MM.1S (cell line): ENCODE measurements at regions not wholly inside any gene's neighbourhood (a gene's known extent, or its start where the extent isn't known, plus 50 kb on each side); places are given as distances from the start of the nearest gene placed in this dataset.
"Not testable (repeated sequence)": the region's sequence is repeated elsewhere in the genome, so short reads cannot be mapped to it uniquely, and the experiment has no call there.

Experiments used
- DNase-seq: peaks from one replicate; pipeline ENCODE4 v3.0.0-alpha.2; 2015
- H2AFZ ChIP-seq: fragments of 300-600 bp; sonication (generic); 2 replicates; pipeline ENCODE4 v1.6.0; 2016; ENCODE audit warnings: antibody characterized with exemption, low read length
- H3F3A ChIP-seq: fragments of 300-600 bp; sonication (generic); 2 replicates; pipeline ENCODE4 v1.6.1; 2016; ENCODE audit warnings: mild to moderate bottlenecking, antibody characterized with exemption, low read length, moderate library complexity, mixed read lengths; ENCODE audit not compliant: insufficient read depth
- H3K27ac ChIP-seq: fragments of 300-600 bp; sonication (generic); 2 replicates; pipeline ENCODE4 v1.5.1; 2016; ENCODE audit warnings: mild to moderate bottlenecking, low read length
- H3K27me3 ChIP-seq: fragments of 300-600 bp; sonication (generic); replicated peaks from 2 replicates; pipeline ENCODE4 v1.6.0; 2016; ENCODE audit warnings: low read length; ENCODE audit not compliant: insufficient read depth
- H3K36me3 ChIP-seq: fragments of 300-600 bp; sonication (generic); replicated peaks from 2 replicates; pipeline ENCODE4 v1.6.1; 2016; ENCODE audit warnings: mild to moderate bottlenecking, low read length, mixed read lengths; ENCODE audit not compliant: insufficient read depth
- H3K4me1 ChIP-seq: fragments of 300-600 bp; sonication (generic); 2 replicates; pipeline ENCODE4 v1.6.1; 2016; ENCODE audit warnings: low read length, mixed read lengths
- H3K4me2 ChIP-seq: fragments of 300-600 bp; sonication (generic); 2 replicates; pipeline ENCODE4 v1.6.0; 2016; ENCODE audit warnings: low read depth, low read length
- H3K4me3 ChIP-seq: fragments of 300-600 bp; sonication (generic); 2 replicates; pipeline ENCODE4 v1.5.1; 2016; ENCODE audit warnings: low read length, mixed read lengths
- H3K79me2 ChIP-seq: fragments of 300-600 bp; sonication (generic); 2 replicates; pipeline ENCODE4 v1.6.1; 2016; ENCODE audit warnings: mixed run types, low read length, mixed read lengths
- H3K9ac ChIP-seq: fragments of 300-600 bp; sonication (generic); 2 replicates; pipeline ENCODE4 v1.6.1; 2016; ENCODE audit warnings: low read length, mixed read lengths
- H3K9me2 ChIP-seq: fragments of 300-600 bp; sonication (generic); replicated peaks from 2 replicates; pipeline ENCODE4 v1.6.1; 2016; ENCODE audit warnings: mild to moderate bottlenecking, low read length, mixed read lengths; ENCODE audit not compliant: insufficient read depth
- H3K9me3 ChIP-seq: fragments of 300-600 bp; sonication (generic); replicated peaks from 2 replicates; pipeline ENCODE4 v1.6.1; 2016; ENCODE audit warnings: mild to moderate bottlenecking, low read length, mixed read lengths; ENCODE audit not compliant: insufficient read depth
- H4K20me1 ChIP-seq: fragments of 300-600 bp; sonication (generic); 2 replicates; pipeline ENCODE4 v1.6.1; 2016; ENCODE audit warnings: mild to moderate bottlenecking, low read length, moderate library complexity, mixed read lengths; ENCODE audit not compliant: insufficient read depth
- EZH2 ChIP-seq: fragments of 300-600 bp; sonication (generic); optimal IDR thresholded peaks from 2 replicates; pipeline ENCODE3; 2017; ENCODE audit warnings: low read depth, mild to moderate bottlenecking, antibody characterized with exemption, low read length, mixed read lengths
- EZH2phosphoT487 ChIP-seq: fragments of 300-600 bp; sonication (generic); IDR thresholded peaks from 2 replicates; pipeline ENCODE4 v1.6.1; 2018; ENCODE audit warnings: antibody characterized with exemption, low read length
- TF ChIP-seq, protein P1 (sequence below): fragments of 300-600 bp; sonication (generic); IDR thresholded peaks from 2 replicates; pipeline ENCODE4 v1.5.1; 2016; ENCODE audit warnings: antibody characterized with exemption, low read length, mixed read lengths

DNA sequence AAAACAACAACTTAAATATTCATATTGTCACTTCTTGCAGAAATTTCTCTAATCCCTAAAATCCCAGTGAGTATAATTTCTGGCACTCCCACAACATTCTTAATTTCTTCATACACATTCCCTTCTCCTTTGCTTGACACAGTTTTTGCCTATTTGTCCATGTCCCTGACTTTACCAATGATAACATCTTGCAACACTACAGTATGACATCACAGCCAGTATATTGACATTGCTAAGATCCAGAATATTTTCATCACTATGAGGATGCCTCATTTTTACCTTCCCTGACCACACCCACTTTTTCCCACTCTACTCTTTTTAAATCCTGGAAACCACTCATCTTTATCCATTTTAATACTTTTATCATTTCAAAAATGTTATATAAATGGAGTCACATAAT lies 292.3 kb upstream of the GK2 start:
- H3K27me3 ChIP-seq: no peaks in the 10 kb centered on the region
- H4K20me1 ChIP-seq: no peaks in the 10 kb centered on the region
- H3K36me3 ChIP-seq: no peaks in the 10 kb centered on the region
- H3K9ac ChIP-seq: no peak overlapping the region
- no peaks in the 10 kb centered on the region for H3K9me2 ChIP-seq
- H3K4me1 ChIP-seq: no peaks in the 10 kb centered on the region
- H3F3A ChIP-seq: no peaks in the 10 kb centered on the region
- TF ChIP-seq, protein P1, sequence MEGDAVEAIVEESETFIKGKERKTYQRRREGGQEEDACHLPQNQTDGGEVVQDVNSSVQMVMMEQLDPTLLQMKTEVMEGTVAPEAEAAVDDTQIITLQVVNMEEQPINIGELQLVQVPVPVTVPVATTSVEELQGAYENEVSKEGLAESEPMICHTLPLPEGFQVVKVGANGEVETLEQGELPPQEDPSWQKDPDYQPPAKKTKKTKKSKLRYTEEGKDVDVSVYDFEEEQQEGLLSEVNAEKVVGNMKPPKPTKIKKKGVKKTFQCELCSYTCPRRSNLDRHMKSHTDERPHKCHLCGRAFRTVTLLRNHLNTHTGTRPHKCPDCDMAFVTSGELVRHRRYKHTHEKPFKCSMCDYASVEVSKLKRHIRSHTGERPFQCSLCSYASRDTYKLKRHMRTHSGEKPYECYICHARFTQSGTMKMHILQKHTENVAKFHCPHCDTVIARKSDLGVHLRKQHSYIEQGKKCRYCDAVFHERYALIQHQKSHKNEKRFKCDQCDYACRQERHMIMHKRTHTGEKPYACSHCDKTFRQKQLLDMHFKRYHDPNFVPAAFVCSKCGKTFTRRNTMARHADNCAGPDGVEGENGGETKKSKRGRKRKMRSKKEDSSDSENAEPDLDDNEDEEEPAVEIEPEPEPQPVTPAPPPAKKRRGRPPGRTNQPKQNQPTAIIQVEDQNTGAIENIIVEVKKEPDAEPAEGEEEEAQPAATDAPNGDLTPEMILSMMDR: no peak
- TF ChIP-seq EZH2 (no peak), EZH2phosphoT487 (no peak)
- no peak overlapping the region for H3K4me3 ChIP-seq
- H2AFZ ChIP-seq: no peak overlapping the region
- DNase-seq: no peak
- H3K4me2 ChIP-seq: no peak overlapping the region
- no peak overlapping the region for H3K27ac ChIP-seq
- no peaks in the 10 kb centered on the region for H3K9me3 ChIP-seq
- no peaks in the 10 kb centered on the region for H3K79me2 ChIP-seq

DNA sequence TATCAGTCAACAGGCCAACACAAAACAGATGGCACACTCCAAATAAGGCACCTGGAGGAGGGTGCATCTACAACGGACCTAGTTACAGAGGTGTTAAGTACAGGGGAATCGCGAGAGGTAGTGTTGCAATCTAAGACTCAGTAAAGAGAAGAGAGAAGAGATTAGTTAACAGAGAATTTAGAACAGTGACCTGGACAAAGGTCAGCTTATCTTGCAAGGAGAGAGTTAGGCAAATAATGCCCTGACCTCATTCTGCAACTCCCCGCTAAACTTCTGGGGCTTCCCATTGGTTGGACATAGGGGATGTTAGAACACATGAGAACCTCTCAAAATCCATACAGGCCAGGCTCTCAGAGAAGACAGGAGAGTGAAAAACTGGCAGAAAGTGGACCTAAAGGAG lies 289.4 kb upstream of the GK2 start:
- H3K36me3 ChIP-seq: no peaks in the 10 kb centered on the region
- no peaks in the 10 kb centered on the region for H4K20me1 ChIP-seq
- no peak overlapping the region for H3K9ac ChIP-seq
- H2AFZ ChIP-seq: no peak overlapping the region
- no peak overlapping the region for H3K4me2 ChIP-seq
- DNase-seq: no peak
- no peak overlapping the region for H3K27ac ChIP-seq
- no peaks in the 10 kb centered on the region for H3K27me3 ChIP-seq
- no peaks in the 10 kb centered on the region for H3F3A ChIP-seq
- no peaks in the 10 kb centered on the region for H3K4me1 ChIP-seq
- no peaks in the 10 kb centered on the region for H3K9me2 ChIP-seq
- TF ChIP-seq EZH2phosphoT487 (no peak), EZH2 (no peak)
- TF ChIP-seq, protein P1: no peak
- H3K9me3 ChIP-seq: no peaks in the 10 kb centered on the region
- no peak overlapping the region for H3K4me3 ChIP-seq
- H3K79me2 ChIP-seq: no peaks in the 10 kb centered on the region

DNA sequence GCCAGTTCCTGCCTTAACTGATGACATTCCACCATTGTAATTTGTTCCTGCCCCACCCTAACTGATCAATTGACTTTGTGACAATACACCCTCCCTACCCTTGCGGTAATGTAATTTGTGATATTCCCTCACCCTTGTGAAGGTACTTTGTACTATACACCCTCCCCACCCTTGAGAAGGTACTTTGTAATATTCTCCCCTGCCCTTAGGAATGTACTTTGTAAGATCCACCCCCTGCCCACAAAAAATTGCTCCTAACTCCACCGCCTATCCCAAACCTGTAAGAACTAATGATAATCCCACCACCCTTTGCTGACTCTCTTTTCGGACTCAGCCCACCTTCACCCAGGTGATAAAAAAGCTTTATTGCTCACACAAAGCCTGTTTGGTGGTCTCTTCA lies 288.5 kb upstream of the GK2 start:
- H3K27ac ChIP-seq, DNase-seq, H2AFZ ChIP-seq, H3K9me3 ChIP-seq, H3K9me2 ChIP-seq, H3K4me1 ChIP-seq, H3K27me3 ChIP-seq, H3K4me2 ChIP-seq, H3K9ac ChIP-seq, H3K4me3 ChIP-seq, H3F3A ChIP-seq, H3K36me3 ChIP-seq, H4K20me1 ChIP-seq, H3K79me2 ChIP-seq: not testable (repeated sequence)

DNA sequence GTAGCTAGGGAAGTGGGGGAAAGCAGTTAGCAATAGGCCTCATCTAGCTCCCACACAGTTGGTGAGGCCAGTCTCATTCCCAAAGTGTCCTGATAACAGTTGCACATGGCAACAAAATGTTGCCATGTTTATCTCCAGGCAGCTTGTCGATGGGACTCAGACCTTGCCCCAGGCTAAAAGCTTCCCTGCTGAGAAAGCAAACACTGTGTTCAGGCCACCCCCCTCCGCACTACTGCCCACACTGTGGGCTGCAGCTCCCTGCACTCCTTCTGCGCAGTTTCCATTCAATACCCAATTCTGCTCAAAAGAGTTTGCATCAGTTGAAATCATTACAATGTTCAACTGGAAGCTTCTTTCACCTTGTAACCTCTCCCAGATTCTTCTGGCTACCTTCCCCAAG lies 287.8 kb upstream of the GK2 start:
- Histone ChIP-seq H3K27me3 (no peaks in the 10 kb centered on the region), H3K36me3 (no peaks in the 10 kb centered on the region), H3F3A (no peaks in the 10 kb centered on the region), H2AFZ (no peak overlapping the region), H3K79me2 (no peaks in the 10 kb centered on the region), H3K9me3 (no peaks in the 10 kb centered on the region), H4K20me1 (no peaks in the 10 kb centered on the region), H3K4me3 (no peak overlapping the region), H3K9me2 (no peaks in the 10 kb centered on the region), H3K27ac (no peak overlapping the region), H3K4me2 (no peak overlapping the region), H3K4me1 (no peaks in the 10 kb centered on the region), H3K9ac (no peak overlapping the region)
- DNase-seq: no peak
- TF ChIP-seq EZH2phosphoT487 (no peak), EZH2 (no peak)
- TF ChIP-seq, protein P1: no peak
